Middle frontal gyrus (tissue), 1 donor: ENCODE measurements at regions not wholly inside any gene's neighbourhood (a gene's known extent, or its start where the extent isn't known, plus 50 kb on each side); places are given as distances from the start of the nearest gene placed in this dataset.
"Not testable (repeated sequence)": the region's sequence is repeated elsewhere in the genome, so short reads cannot be mapped to it uniquely, and the experiment has no call there.

ENCODE experiments used
- DNase-seq: peaks from one replicate; pipeline ENCODE4 v3.0.0-alpha.2; 2015; ENCODE audit warnings: low spot score; ENCODE audit errors: extremely low spot score

GRCh38 chr14:55976655-55977054 lies 141.6 kb upstream of the PELI2 start:
- DNase-seq, result no peak

GRCh38 chr14:55977392-55978150 lies 140.6 kb upstream of the PELI2 start:
- DNase-seq, result no peak

- DNase-seq, result no peak
Observed at GRCh38 chr14:55979096-55979495, 139.1 kb upstream of the PELI2 start.

GRCh38 chr14:55979781-55980180 lies 138.4 kb upstream of the PELI2 start:
- no peak for DNase-seq

- DNase-seq, result no peak
Observed at GRCh38 chr14:55980970-55981369, 137.2 kb upstream of the PELI2 start.

- no peak for DNase-seq
Observed at GRCh38 chr14:55986069-55986468, 132.1 kb upstream of the PELI2 start.

- no peak for DNase-seq
Observed at GRCh38 chr14:56000846-56001245, 117.4 kb upstream of the PELI2 start.

GRCh38 chr14:56002342-56002741 lies 115.9 kb upstream of the PELI2 start:
- DNase-seq, result no peak

- no peak for DNase-seq
Observed at GRCh38 chr14:56002876-56003625, 115.2 kb upstream of the PELI2 start.

- no peak for DNase-seq
Observed at GRCh38 chr14:56004323-56004722, 113.9 kb upstream of the PELI2 start.

GRCh38 chr14:56004786-56005185 lies 113.4 kb upstream of the PELI2 start:
- no peak for DNase-seq

- DNase-seq, result no peak
Observed at GRCh38 chr14:56005191-56006053, 112.8 kb upstream of the PELI2 start.

GRCh38 chr14:56007491-56007890 lies 110.7 kb upstream of the PELI2 start:
- not testable (repeated sequence) for DNase-seq

GRCh38 chr14:56008150-56008549 lies 110.1 kb upstream of the PELI2 start:
- no peak for DNase-seq

GRCh38 chr14:56008661-56009060 lies 109.5 kb upstream of the PELI2 start:
- not testable (repeated sequence) for DNase-seq

GRCh38 chr14:56023661-56024081 lies 94.5 kb upstream of the PELI2 start:
- no peak for DNase-seq

GRCh38 chr14:56025191-56025590 lies 93.0 kb upstream of the PELI2 start:
- DNase-seq, result no peak

GRCh38 chr14:56026506-56026905 lies 91.7 kb upstream of the PELI2 start:
- DNase-seq, result no peak

GRCh38 chr14:56027421-56027820 lies 90.8 kb upstream of the PELI2 start:
- DNase-seq, result no peak

GRCh38 chr14:56027916-56028712 lies 90.1 kb upstream of the PELI2 start:
- DNase-seq, result no peak

GRCh38 chr14:56036353-56036752 lies 81.9 kb upstream of the PELI2 start:
- DNase-seq, result no peak
